MG63 (cell line): ENCODE measurements at regions not wholly inside any gene's neighbourhood (a gene's known extent, or its start where the extent isn't known, plus 50 kb on each side); places are given as distances from the start of the nearest gene placed in this dataset.

Experiments used
- DNase-seq: peaks from one replicate; pipeline ENCODE4 v3.0.0-alpha.2; 2020
- H3K27me3 ChIP-seq: fragments of 250-450 bp; sonication (Bioruptor Pico); 2 replicates; pipeline ENCODE4 v1.5.1; 2020; ENCODE audit warnings: mild to moderate bottlenecking, moderate library complexity
- H3K36me3 ChIP-seq: fragments of 250-450 bp; sonication (Bioruptor Pico); 2 replicates; pipeline ENCODE4 v1.5.1; 2020; ENCODE audit warnings: mild to moderate bottlenecking, moderate library complexity
- H3K4me3 ChIP-seq: fragments of 250-450 bp; sonication (Bioruptor Pico); 2 replicates; pipeline ENCODE4 v1.5.1; 2020; ENCODE audit warnings: mild to moderate bottlenecking, moderate library complexity
- H3K9me3 ChIP-seq: fragments of 250-450 bp; sonication (Bioruptor Pico); 2 replicates; pipeline ENCODE4 v1.5.1; 2020; ENCODE audit warnings: mild to moderate bottlenecking, moderate library complexity

DNA sequence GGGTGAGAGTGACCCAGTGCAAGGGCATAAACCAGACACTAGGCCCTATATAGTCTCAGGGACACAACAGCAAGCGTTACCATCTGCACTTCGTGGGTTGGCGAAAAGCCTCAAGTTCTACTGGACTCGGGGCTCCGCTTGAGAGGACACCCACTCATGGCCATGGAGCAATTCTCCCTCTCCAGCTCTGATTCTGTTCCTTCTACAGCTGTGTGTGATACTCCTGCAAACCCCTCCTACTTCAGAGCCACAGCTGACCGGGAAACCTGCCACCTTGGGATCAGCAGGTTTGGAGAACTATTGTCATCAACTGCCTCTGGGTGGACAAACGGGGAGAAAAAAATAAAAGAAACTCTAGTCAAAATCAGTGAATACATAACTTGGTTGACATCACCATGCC is 306.9 kb downstream of the FGFR2 start:
- Histone ChIP-seq H3K9me3 (no peaks in the 10 kb centered on the region), H3K36me3 (no peaks in the 10 kb centered on the region), H3K4me3 (no peak overlapping the region), H3K27me3 (0 out of 2 replicates have a peak, but pooled peaks cover 2% of the 10 kb centered on the region)
- DNase-seq, result no peak

DNA sequence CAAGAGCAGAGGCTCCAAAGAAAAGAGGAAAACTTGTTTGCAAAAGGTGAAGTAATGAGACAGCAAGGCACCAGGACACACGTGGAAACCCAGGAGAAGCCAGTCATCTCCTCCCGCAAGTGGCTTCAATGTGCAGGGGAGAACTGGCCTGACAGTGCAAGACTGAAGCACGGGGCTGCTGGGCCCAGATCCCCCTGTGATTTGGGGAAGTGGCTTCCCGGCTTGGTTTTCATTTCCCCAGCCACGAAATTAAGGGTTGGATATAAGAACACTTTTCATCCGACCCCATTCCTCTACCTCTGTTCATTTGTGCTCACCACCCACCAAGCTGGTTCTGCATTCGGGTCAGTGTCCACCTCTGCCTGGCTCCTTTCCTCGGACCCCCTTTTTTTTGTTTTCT is 306.4 kb downstream of the FGFR2 start:
- Histone ChIP-seq H3K36me3 (no peaks in the 10 kb centered on the region), H3K9me3 (no peaks in the 10 kb centered on the region), H3K4me3 (no peak overlapping the region), H3K27me3 (no peaks in the 10 kb centered on the region)
- DNase-seq, result no peak

DNA sequence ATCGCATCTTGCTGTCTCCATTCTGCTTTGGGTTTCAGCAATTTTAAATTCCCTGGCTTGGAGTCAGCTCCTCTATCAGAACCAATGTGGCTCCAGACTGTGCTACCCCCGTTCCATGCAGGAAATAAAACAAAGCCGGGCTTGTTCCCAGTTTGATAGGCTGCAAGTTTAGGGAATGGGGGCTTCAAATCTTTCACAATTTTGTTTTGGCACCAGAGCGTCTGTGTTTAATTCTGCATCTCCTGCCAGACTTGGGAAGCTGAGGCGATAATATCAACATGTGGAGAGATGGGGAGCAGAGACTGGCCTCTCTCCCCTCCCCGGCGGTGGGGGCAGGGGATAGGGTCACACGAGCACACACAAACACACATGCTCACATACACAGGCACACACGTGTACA is 305.9 kb downstream of the FGFR2 start:
- no peak overlapping the region for H3K4me3 ChIP-seq
- DNase-seq, result no peak
- no peaks in the 10 kb centered on the region for H3K36me3 ChIP-seq
- no peaks in the 10 kb centered on the region for H3K9me3 ChIP-seq
- no peaks in the 10 kb centered on the region for H3K27me3 ChIP-seq

DNA sequence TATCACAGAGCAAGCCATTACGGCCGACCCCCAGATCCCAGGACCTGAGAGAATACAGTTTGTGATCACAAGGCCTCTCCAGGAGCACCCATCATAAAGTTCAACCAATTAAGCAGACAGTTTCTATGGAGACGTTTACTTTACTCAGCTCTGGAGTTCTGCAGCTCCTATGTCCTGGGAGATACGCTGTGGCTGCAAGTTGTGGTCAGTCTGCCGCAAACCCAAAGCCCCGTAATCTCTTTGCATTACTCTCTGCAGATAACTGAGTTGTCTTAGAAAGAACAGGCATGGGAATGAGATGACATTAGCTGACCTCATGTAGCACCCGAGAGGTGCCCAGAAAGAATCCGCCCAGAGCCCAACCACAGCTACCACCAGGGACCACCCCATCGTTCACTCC is 305.1 kb downstream of the FGFR2 start:
- no peak for DNase-seq
- Histone ChIP-seq H3K27me3 (no peaks in the 10 kb centered on the region), H3K36me3 (no peaks in the 10 kb centered on the region)

DNA sequence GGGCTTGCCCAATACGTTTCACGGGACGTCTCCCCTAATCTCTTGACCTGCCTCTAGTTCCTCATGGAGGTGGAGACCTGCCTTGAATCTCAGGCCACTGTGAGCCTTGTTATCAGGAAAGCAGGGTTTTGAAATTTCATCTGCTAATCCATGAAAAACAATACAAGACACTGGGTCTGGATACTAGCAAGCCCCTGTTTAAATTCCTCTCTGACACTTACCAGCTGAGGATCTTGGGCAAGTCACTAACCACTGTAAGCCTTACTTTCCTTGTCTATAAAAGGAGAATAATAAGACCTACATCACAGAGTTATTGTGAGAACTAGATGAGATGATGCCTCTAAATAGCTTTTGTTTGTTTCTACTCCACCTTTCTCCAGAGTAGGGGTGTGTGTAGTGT is 303.6 kb downstream of the FGFR2 start:
- no peaks in the 10 kb centered on the region for H3K27me3 ChIP-seq
- DNase-seq, result no peak
- no peaks in the 10 kb centered on the region for H3K36me3 ChIP-seq
- no peaks in the 10 kb centered on the region for H3K9me3 ChIP-seq
- no peak overlapping the region for H3K4me3 ChIP-seq

More for the DNA sequence above, 305.1 kb downstream of the FGFR2 start:
- Histone ChIP-seq H3K9me3 (no peaks in the 10 kb centered on the region), H3K4me3 (no peak overlapping the region)

DNA sequence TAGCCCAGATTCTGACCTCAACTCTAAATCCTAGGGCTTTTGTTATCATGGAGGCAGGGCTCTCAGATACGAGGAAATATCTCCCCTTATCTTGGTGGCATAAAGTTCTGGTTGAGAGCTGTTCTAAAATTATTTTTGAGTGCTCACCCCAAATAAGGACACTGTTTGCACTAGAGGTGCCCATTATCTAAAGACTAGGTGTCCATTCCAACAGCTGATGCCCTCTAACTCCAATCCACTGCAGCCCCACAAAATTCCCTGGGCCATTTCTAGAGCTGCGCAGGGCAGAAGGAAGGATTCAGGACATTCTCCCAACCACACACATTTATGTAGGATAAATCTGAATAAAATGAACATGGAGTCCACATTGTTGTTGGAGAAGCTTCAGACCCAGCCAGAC is 301.9 kb downstream of the FGFR2 start:
- Histone ChIP-seq H3K36me3 (no peaks in the 10 kb centered on the region), H3K27me3 (no peaks in the 10 kb centered on the region; the same call in 1 of the 2 replicates), H3K9me3 (no peaks in the 10 kb centered on the region), H3K4me3 (no peak overlapping the region)
- DNase-seq, result no peak

DNA sequence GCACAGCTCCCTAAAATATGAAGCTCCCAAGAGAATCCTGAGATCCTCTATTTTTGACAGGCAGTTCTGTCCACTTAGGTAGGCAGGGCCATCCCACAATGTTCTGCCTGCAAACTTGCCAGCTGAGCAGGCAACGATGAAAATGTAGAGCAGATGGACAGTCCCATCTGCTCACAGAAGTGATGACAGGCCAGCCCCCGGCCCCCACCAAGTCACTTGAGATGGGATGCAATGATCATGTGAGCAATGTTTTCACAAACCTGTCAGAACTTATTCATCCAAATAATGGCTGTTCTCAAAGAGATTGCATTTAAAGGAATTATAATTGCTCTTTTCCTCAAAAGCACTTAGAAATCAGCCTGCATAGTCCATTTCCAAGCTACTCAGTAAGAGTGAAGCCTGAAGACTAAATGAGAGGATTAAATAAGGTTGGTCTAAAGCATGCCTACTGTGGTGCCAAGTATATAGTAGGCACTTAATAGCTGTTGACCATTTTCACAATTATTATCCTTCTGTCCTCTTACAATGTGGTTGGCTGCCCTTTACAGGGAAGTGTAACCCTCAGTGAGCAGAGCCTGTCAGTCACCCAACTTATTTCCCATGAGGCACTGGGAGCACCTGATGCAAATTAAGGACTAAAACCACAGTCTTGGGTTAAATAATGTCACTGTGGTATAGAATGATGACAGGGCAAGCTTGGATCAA is 301.2 kb downstream of the FGFR2 start:
- no peak for DNase-seq
- Histone ChIP-seq H3K9me3 (no peaks in the 10 kb centered on the region), H3K27me3 (no peaks in the 10 kb centered on the region; the same call in 1 of the 2 replicates), H3K4me3 (no peak overlapping the region), H3K36me3 (no peaks in the 10 kb centered on the region)

DNA sequence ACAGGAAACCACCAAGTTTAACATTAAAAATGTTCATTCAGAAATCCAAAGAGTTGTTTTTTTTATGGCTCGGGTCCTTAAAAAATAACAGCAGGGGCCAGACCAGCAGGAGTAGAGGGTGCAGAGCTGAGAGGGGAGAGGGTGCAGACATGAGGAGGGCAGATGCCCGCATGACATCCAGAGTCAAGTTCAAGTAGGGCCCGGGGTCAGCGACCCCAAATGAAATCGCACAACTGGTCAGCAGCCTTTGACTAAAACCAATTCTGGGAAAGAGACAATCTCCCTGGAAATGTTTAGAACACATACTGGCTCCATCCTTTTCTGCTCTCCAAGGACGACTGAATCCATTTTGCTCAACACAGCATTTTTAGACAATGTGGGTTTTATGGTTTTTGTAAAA is 297.5 kb downstream of the FGFR2 start:
- H3K4me3 ChIP-seq, result no peak overlapping the region
- DNase-seq, result no peak
- no peaks in the 10 kb centered on the region for H3K36me3 ChIP-seq
- no peaks in the 10 kb centered on the region; the same call in 1 of the 2 replicates for H3K27me3 ChIP-seq
- H3K9me3 ChIP-seq, result no peaks in the 10 kb centered on the region

DNA sequence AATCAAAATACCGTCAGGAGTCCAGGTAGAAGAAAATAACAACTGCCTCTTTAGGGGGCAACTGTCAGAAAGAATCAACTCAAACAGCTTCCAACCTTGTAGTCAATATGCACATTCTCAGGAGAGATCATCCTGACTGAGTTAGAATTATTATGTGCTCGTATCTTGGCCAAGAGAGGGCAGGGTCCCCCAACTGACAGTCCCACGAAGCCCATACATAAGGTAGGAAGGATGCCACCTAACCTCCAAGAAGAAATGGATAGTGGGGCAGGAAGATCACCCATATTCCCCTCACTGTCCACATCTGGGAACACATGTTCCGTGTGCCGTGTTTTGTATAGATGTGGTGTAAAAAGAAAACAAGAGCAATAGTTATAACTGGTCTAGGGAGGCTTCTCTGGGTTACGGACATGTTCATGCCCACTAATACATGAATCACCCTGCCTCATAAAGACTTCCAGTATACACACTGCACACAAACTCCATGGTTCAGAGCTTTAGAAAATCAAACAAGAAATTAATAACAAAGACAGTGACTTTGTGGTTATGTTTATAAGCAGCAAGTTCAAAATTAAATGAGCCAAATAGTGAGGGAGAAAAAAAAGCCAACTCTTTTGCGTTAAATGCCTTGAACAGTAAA is 295.6 kb downstream of the FGFR2 start:
- Histone ChIP-seq H3K9me3 (no peaks in the 10 kb centered on the region), H3K36me3 (no peaks in the 10 kb centered on the region), H3K4me3 (no peak overlapping the region), H3K27me3 (no peaks in the 10 kb centered on the region; the same call in 1 of the 2 replicates)
- no peak for DNase-seq

DNA sequence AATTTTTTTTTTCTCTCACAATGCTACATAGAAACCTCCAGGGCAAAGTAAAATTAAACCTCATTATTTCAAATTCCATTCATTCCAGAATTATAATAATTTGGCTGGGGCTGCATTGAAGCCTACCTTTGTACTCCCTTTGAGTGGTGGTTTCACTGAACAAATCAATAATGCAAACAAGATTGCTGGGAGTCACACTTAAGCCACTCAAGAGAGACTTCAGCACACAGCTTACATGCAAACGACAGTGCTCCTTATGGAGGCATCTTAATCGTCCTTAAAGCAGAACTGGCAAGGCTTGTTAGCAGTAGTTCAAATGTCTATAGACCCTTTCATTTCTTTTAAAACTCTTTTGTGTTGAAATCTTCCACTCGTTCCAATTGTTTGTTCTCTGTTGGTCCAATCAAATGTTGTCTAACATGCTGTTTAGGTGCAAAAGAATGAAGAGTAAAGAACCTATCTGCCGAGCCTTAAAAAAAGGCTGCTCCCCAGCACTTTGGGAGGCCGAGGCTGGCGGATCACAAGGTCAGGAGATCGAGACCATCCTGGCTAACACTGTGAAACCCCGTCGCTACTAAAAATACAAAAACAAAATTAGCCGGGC is 294.9 kb downstream of the FGFR2 start:
- Histone ChIP-seq H3K9me3 (no peaks in the 10 kb centered on the region), H3K4me3 (no peak overlapping the region), H3K36me3 (no peaks in the 10 kb centered on the region), H3K27me3 (no peaks in the 10 kb centered on the region; the same call in 1 of the 2 replicates)
- DNase-seq, result no peak

DNA sequence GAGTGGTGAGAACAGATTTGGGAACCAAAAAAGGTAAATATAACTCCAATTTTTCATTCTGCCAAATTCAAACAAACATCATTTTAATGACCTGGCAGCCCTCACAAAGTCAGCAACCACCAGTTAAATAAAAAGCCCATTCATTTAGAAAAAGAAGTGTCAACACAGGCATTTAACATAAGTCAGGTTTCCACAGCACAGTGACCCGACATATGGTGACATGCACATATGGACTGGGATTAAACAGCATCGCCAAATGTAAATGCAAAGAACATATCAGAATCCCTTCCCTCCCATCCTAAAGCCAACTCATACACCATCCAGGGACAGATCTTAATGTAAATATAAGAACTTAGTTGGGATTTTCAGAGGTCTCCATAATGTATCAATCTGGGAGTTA is 293.2 kb downstream of the FGFR2 start:
- H3K27me3 ChIP-seq, result no peaks in the 10 kb centered on the region; the same call in 1 of the 2 replicates
- H3K36me3 ChIP-seq, result no peaks in the 10 kb centered on the region
- H3K4me3 ChIP-seq, result no peak overlapping the region
- no peaks in the 10 kb centered on the region for H3K9me3 ChIP-seq
- DNase-seq, result no peak

DNA sequence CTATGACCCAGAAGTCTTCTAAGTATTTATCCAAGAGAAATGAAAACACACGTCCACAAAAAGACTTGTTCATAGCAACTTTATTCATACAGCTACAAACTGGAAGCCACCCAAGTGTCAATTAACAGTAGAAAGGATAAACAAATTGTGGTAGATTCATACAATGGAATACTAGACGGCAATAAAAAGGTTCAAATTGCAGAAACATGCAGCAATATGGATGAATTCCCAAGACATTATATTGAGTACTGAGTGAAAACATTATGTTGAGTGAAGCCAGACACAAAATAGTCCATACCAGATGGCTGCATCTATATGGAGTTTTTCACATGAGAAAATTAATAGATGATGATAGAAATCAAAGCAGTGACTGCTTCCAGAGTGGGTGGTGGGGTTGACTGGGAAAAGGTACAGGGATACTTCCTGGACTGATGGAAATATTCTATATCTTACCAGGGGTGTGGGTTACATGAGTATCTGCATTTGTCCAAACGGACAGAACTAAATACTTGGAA is 292.0 kb downstream of the FGFR2 start:
- Histone ChIP-seq H3K27me3 (no peaks in the 10 kb centered on the region; the same call in 1 of the 2 replicates), H3K36me3 (no peaks in the 10 kb centered on the region), H3K9me3 (no peaks in the 10 kb centered on the region)

DNA sequence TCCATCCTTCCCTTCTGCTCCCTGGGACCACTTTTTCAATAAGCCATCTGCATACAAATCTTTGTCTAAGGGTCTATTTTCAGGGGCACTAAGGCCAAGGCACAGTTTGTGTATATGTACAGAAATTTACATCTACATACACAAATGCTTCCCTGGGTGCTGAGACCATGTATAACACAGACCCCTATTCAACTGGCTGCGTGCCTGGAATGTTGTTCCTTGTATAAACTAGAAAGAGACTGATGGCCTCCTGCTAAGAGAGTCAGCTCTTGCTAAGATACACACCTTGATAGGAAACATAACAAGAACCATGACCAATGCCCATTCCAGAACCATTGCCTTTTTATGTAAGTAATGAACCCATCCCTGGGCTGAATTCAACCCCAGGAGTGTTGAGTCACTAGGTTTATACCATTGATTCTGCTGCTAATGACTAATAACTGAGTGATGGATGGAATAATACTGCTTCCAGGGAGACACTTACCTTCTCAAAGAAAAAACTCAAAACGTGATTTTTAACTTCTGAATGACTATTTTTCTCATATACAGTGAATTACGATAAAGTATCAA is 290.7 kb downstream of the FGFR2 start:
- H3K36me3 ChIP-seq, result no peaks in the 10 kb centered on the region
- no peak overlapping the region for H3K4me3 ChIP-seq
- no peaks in the 10 kb centered on the region for H3K9me3 ChIP-seq
- no peaks in the 10 kb centered on the region; the same call in 1 of the 2 replicates for H3K27me3 ChIP-seq
- no peak for DNase-seq

More for the DNA sequence above, 292.0 kb downstream of the FGFR2 start:
- no peak overlapping the region for H3K4me3 ChIP-seq
- no peak for DNase-seq

DNA sequence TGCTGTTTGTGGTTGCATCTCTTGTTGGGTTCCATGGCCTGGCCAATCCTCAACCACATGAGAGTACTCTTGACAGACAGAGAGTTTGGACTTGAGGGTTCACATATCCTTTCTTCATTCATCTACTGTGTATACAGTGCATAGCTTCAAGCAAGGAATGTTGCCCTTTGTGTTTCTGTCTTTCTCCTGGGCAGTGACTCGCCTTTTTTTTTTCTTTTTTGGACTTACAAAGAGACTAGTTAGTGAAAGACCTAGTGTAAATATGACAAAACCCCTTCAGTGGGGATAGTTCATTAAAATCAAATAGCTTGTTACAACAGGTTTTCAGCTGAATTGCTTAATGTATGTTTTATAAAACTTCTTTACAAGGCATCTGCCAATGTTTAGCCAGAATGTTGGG is 290.2 kb downstream of the FGFR2 start:
- no peaks in the 10 kb centered on the region; the same call in 1 of the 2 replicates for H3K27me3 ChIP-seq
- no peak overlapping the region for H3K4me3 ChIP-seq
- no peak for DNase-seq
- no peaks in the 10 kb centered on the region for H3K36me3 ChIP-seq
- H3K9me3 ChIP-seq, result no peaks in the 10 kb centered on the region

DNA sequence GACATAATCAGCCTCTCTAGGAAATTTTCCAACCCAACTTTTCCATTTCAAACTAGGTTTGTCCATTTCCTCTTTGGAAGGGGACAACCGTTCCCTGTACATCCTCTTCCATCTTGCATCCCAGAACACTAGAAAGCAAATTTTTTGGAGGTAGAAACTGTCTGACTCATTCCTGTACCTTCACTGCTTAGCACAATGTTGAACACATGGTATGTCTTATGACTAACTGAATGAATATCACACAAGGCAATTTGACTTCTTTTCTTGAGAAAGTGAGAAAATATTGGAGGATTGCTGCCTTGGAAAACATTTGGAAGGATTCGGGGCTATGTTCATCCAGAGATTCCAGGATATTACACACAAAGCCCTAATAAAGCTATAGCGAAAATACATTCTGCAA is 289.1 kb downstream of the FGFR2 start:
- no peak for DNase-seq
- H3K27me3 ChIP-seq, result no peaks in the 10 kb centered on the region; the same call in 1 of the 2 replicates
- no peak overlapping the region for H3K4me3 ChIP-seq
- no peaks in the 10 kb centered on the region for H3K36me3 ChIP-seq
- H3K9me3 ChIP-seq, result no peaks in the 10 kb centered on the region

DNA sequence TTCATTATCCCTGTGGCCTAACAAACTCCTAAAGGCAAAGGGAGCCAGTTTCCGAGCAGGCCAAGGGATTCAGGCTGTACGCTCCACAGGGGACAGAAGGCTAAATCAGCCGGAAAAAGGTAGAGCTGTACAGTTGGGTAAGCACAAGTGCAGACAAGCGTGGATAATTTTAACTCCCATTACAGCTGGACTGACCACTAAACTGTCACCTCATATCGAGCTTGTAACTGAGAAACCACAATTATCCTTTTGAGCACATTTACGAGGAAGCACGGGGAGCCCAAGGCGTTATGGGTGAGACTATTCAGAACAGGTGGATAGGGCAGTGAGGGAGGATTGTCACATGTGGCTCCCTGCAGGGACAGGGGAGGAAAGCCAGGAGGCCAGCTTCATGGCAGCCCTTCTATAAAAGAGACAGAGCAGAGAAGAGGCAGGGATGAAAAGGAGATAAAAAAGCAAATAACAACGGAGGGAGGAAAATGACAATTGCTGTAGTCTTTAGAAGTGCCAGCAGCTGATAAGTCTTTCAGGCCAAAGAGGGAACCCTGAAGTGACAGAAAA is 288.0 kb downstream of the FGFR2 start:
- no peak for DNase-seq
- H3K4me3 ChIP-seq, result no peak overlapping the region
- H3K36me3 ChIP-seq, result no peaks in the 10 kb centered on the region
- no peaks in the 10 kb centered on the region for H3K27me3 ChIP-seq
- H3K9me3 ChIP-seq, result no peaks in the 10 kb centered on the region
